H9 (cell line): ENCODE measurements at regions not wholly inside any gene's neighbourhood (a gene's known extent, or its start where the extent isn't known, plus 50 kb on each side); places are given as distances from the start of the nearest gene placed in this dataset.

ENCODE experiments used
- DNase-seq: peaks from one replicate; pipeline ENCODE4 v3.0.0-alpha.2; 2017
- H2AFZ ChIP-seq: one replicate; pipeline ENCODE4 v1.6.1; 2013; ENCODE audit warnings: mild to moderate bottlenecking, low read length, control low read depth, moderate library complexity
- H2AK5ac ChIP-seq: 2 replicates; pipeline ENCODE4 v1.6.1; 2013; ENCODE audit warnings: low read length, control low read depth, mixed read lengths; ENCODE audit not compliant: insufficient read length
- H2BK120ac ChIP-seq: one replicate; pipeline ENCODE4 v1.6.1; 2013; ENCODE audit warnings: low read depth, mild to moderate bottlenecking, low read length, control low read depth, inconsistent platforms; ENCODE audit not compliant: poor library complexity, severe bottlenecking
- H2BK12ac ChIP-seq: 2 replicates; pipeline ENCODE4 v1.6.1; 2013; ENCODE audit warnings: low read length, control low read depth, mixed read lengths, low read depth; ENCODE audit not compliant: insufficient read length
- H2BK15ac ChIP-seq: 2 replicates; pipeline ENCODE4 v1.6.1; 2013; ENCODE audit warnings: low read depth, low read length, control low read depth
- H2BK20ac ChIP-seq: one replicate; pipeline ENCODE4 v1.6.1; 2013; ENCODE audit warnings: low read depth, mild to moderate bottlenecking, low read length, control low read depth, inconsistent platforms; ENCODE audit not compliant: poor library complexity, severe bottlenecking
- H2BK5ac ChIP-seq: 2 replicates; pipeline ENCODE4 v1.6.1; 2013; ENCODE audit warnings: low read length, control low read depth, mixed read lengths; ENCODE audit not compliant: insufficient read length
- H3K14ac ChIP-seq: 2 replicates; pipeline ENCODE4 v1.6.1; 2013; ENCODE audit warnings: low read length, control low read depth; ENCODE audit not compliant: insufficient read depth
- H3K18ac ChIP-seq: 2 replicates; pipeline ENCODE4 v1.6.1; 2013; ENCODE audit warnings: low read depth, mild to moderate bottlenecking, mixed read lengths, low read length, control low read depth; ENCODE audit not compliant: insufficient read length
- H3K23ac ChIP-seq: 2 replicates; pipeline ENCODE4 v1.6.1; 2013; ENCODE audit warnings: low read length, control low read depth, mixed read lengths, low read depth; ENCODE audit not compliant: insufficient read length
- H3K23me2 ChIP-seq: 2 replicates; pipeline ENCODE4 v1.6.1; 2013; ENCODE audit warnings: low read depth, mild to moderate bottlenecking, mixed read lengths, low read length, control low read depth; ENCODE audit not compliant: insufficient read length, poor library complexity, severe bottlenecking
- H3K27ac ChIP-seq: 2 replicates; pipeline ENCODE4 v1.5.1; 2013; ENCODE audit warnings: low read length, control low read depth, mixed read lengths, low read depth; ENCODE audit not compliant: insufficient read length
- H3K27me3 ChIP-seq: 2 replicates; pipeline ENCODE4 v1.6.1; 2013; ENCODE audit warnings: low read length, control low read depth, inconsistent platforms; ENCODE audit not compliant: insufficient read depth
- H3K4ac ChIP-seq: 2 replicates; pipeline ENCODE4 v1.6.1; 2013; ENCODE audit warnings: low read depth, mild to moderate bottlenecking, control low read depth, inconsistent platforms, low read length, moderate library complexity
- H3K4me1 ChIP-seq: 2 replicates; pipeline ENCODE4 v1.6.1; 2013; ENCODE audit warnings: low read length, control low read depth, inconsistent platforms; ENCODE audit not compliant: insufficient read depth
- H3K4me2 ChIP-seq: 2 replicates; pipeline ENCODE4 v1.6.1; 2013; ENCODE audit warnings: low read length, control low read depth, mixed read lengths; ENCODE audit not compliant: insufficient read length, insufficient read depth
- H3K56ac ChIP-seq: 2 replicates; pipeline ENCODE4 v1.6.1; 2013; ENCODE audit warnings: low read depth, mild to moderate bottlenecking, mixed read lengths, low read length, control low read depth; ENCODE audit not compliant: insufficient read length
- H3K79me1 ChIP-seq: 2 replicates; pipeline ENCODE4 v1.6.1; 2013; ENCODE audit warnings: low read depth, mild to moderate bottlenecking, moderate library complexity, low read length, control low read depth, inconsistent platforms; ENCODE audit not compliant: insufficient read depth, poor library complexity, severe bottlenecking
- H3K79me2 ChIP-seq: 2 replicates; pipeline ENCODE4 v1.6.1; 2013; ENCODE audit warnings: low read length, control low read depth, inconsistent platforms; ENCODE audit not compliant: insufficient read depth
- H3K9ac ChIP-seq: 2 replicates; pipeline ENCODE4 v1.6.1; 2013; ENCODE audit warnings: low read length, control low read depth, mixed read lengths; ENCODE audit not compliant: insufficient read length; ENCODE audit errors: extremely low read depth
- H3K9me3 ChIP-seq: one replicate; pipeline ENCODE4 v1.6.1; 2013; ENCODE audit warnings: low read depth, low read length, inconsistent platforms; ENCODE audit not compliant: control insufficient read depth
- H3T11ph ChIP-seq: one replicate; pipeline ENCODE4 v1.6.1; 2013; ENCODE audit warnings: mild to moderate bottlenecking, low read length, control low read depth, inconsistent platforms
- H4K20me1 ChIP-seq: one replicate; pipeline ENCODE4 v1.6.1; 2013; ENCODE audit not compliant: control insufficient read depth, insufficient read length, insufficient read depth
- H4K5ac ChIP-seq: 2 replicates; pipeline ENCODE4 v1.6.1; 2013; ENCODE audit warnings: low read depth, mild to moderate bottlenecking, mixed read lengths, low read length, control low read depth; ENCODE audit not compliant: insufficient read length
- H4K8ac ChIP-seq: replicated peaks from 2 replicates; pipeline ENCODE4 v1.6.1; 2013; ENCODE audit warnings: low read length, control low read depth, mixed read lengths, low read depth; ENCODE audit not compliant: insufficient read length
- H4K91ac ChIP-seq: 2 replicates; pipeline ENCODE4 v1.6.1; 2013; ENCODE audit warnings: low read depth, mild to moderate bottlenecking, moderate library complexity, mixed read lengths, low read length, control low read depth; ENCODE audit not compliant: insufficient read length
- H3K27ac Mint-ChIP-seq, 3 experiments: 2 replicates in 2 of 3; 3 replicates in 1 of 3; pipeline ENCODE4 v1.8.0; 2020 to 2021; ENCODE audit warnings: mixed read lengths in 3 of 3, mild to moderate bottlenecking in 1 of 3, moderate library complexity in 1 of 3
- H3K27me3 Mint-ChIP-seq: 2 replicates; pipeline ENCODE4 v1.8.0; 2021; ENCODE audit warnings: low read depth, mild to moderate bottlenecking, moderate library complexity, mixed read lengths
- H3K36me3 Mint-ChIP-seq, 3 experiments: 2 replicates in 2 of 3; 3 replicates in 1 of 3; pipeline ENCODE4 v1.8.0; 2020 to 2021; ENCODE audit warnings: low read depth in 3 of 3, mixed read lengths in 3 of 3; ENCODE audit not compliant: insufficient read depth in 1 of 3
- H3K4me1 Mint-ChIP-seq, 2 experiments: 2 replicates each; pipeline ENCODE4 v1.8.0; 2020; ENCODE audit warnings: mixed read lengths in 2 of 2
- H3K4me3 Mint-ChIP-seq, 2 experiments: 2 replicates in 1 of 2; 3 replicates in 1 of 2; pipeline ENCODE4 v1.8.0; 2020 to 2021; ENCODE audit warnings: mild to moderate bottlenecking in 2 of 2, mixed read lengths in 2 of 2, moderate library complexity in 1 of 2
- H3K9me3 Mint-ChIP-seq, 2 experiments: 2 replicates in 1 of 2; 3 replicates in 1 of 2; pipeline ENCODE4 v1.8.0; 2020; ENCODE audit warnings: mild to moderate bottlenecking in 2 of 2, mixed read lengths in 2 of 2, moderate library complexity in 1 of 2
- CTCF ChIP-seq: fragments of 200-600 bp; sonication (generic); conservative IDR thresholded peaks from 3 replicates; pipeline ENCODE4 v1.8.0; 2021; ENCODE audit warnings: antibody characterized with exemption, mild to moderate bottlenecking

GRCh38 chr14:27223906-27224305 is 626.1 kb upstream of the NOVA1 start:
- Mint-ChIP-seq H3K27ac (no peak overlapping the region), H3K36me3 (peaks cover 10 to 18% (median 17%) of the 10 kb centered on the region in 3 experiments), H3K4me1 (no peaks in the 10 kb centered on the region; a peak in 2 of 4 replicates), H3K9me3 (peaks cover 17 to 20% of the 10 kb centered on the region in 2 experiments), H3K27me3 (no peaks in the 10 kb centered on the region), H3K4me3 (no peak overlapping the region)
- Histone ChIP-seq H2BK20ac (no peak overlapping the region), H3K79me2 (no peaks in the 10 kb centered on the region), H3K23me2 (no peaks in the 10 kb centered on the region), H2AFZ (no peak overlapping the region), H4K5ac (no peak overlapping the region), H4K20me1 (no peaks in the 10 kb centered on the region), H3K27ac (no peak overlapping the region), H3K18ac (no peak overlapping the region), H3K4ac (no peak overlapping the region), H3K14ac (no peak overlapping the region), H3T11ph (no peak overlapping the region), H2BK5ac (no peak overlapping the region), H3K79me1 (no peaks in the 10 kb centered on the region), H4K8ac (no peak overlapping the region), H2BK120ac (no peak overlapping the region), H3K4me1 (no peaks in the 10 kb centered on the region), H4K91ac (no peak overlapping the region), H2BK15ac (no peak overlapping the region), H3K9ac (no peak overlapping the region), H3K9me3 (no peaks in the 10 kb centered on the region), H3K23ac (no peak overlapping the region), H3K27me3 (no peaks in the 10 kb centered on the region), H3K56ac (no peak overlapping the region), H2AK5ac (no peak overlapping the region), H2BK12ac (no peak overlapping the region), H3K4me2 (no peak overlapping the region)
- no peak for TF ChIP-seq CTCF
- no peak for DNase-seq
